Adrenal gland (tissue), 5 donors: ENCODE measurements at regions not wholly inside any gene's neighbourhood (a gene's known extent, or its start where the extent isn't known, plus 50 kb on each side); places are given as distances from the start of the nearest gene placed in this dataset.

Experiments used
- POLR2A ChIP-seq, 2 donors: fragments of 450-650 bp; IDR thresholded peaks; one replicate each; pipeline ENCODE4 v1.6.1; 2017; ENCODE audit warnings: antibody characterized with exemption in 2 of 2, mild to moderate bottlenecking in 2 of 2, moderate library complexity in 1 of 2
- TF ChIP-seq, protein P1 (sequence below), 6 experiments: fragments of 450-650 bp in 4 of 6; fragments of 200-600 bp in 2 of 6; sonication (generic) in 1 of 6; IDR thresholded peaks; 1 replicate in 5 of 6; 2 replicates in 1 of 6; pipeline versions ENCODE4 v1.5.1 to v1.8.0; 2016 to 2021; ENCODE audit warnings: antibody characterized with exemption in 6 of 6, mild to moderate bottlenecking in 2 of 6, moderate library complexity in 1 of 6
- donor health status: DM: no; HTN: no; CAD: no.

DNA sequence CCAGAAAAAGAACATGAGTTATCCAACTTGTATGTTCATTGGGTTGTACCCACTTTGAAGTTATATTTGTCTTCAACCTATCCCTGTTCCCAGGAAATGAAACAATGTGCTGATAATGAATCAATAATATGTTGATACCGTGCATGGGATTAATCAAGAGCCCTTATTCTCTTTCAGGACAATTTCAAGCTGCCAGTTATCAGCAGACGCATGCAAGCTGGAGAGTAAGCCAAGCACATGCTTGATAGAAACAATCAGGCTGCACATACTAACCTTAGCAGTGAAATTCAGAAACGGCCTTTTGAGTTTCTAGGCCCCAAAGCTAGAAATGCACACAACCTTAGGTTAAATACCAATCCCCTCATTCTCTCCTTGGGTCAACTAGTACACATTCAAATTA, 480.4 kb upstream of the AGTR1 start:
- TF ChIP-seq, protein P1, sequence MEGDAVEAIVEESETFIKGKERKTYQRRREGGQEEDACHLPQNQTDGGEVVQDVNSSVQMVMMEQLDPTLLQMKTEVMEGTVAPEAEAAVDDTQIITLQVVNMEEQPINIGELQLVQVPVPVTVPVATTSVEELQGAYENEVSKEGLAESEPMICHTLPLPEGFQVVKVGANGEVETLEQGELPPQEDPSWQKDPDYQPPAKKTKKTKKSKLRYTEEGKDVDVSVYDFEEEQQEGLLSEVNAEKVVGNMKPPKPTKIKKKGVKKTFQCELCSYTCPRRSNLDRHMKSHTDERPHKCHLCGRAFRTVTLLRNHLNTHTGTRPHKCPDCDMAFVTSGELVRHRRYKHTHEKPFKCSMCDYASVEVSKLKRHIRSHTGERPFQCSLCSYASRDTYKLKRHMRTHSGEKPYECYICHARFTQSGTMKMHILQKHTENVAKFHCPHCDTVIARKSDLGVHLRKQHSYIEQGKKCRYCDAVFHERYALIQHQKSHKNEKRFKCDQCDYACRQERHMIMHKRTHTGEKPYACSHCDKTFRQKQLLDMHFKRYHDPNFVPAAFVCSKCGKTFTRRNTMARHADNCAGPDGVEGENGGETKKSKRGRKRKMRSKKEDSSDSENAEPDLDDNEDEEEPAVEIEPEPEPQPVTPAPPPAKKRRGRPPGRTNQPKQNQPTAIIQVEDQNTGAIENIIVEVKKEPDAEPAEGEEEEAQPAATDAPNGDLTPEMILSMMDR (IDR thresholded peaks at IDR 0.05) = no peak
- TF ChIP-seq POLR2A (IDR thresholded peaks at IDR 0.05) = no peak
